ENCODE measurements at regions not wholly inside any gene's neighbourhood (a gene's known extent, or its start where the extent isn't known, plus 50 kb on each side); places are given as distances from the start of the nearest gene placed in this dataset.
"Not testable (repeated sequence)": the region's sequence is repeated elsewhere in the genome, so short reads cannot be mapped to it uniquely, and the experiment has no call there.

- intact Hi-C loops (cut with DNase I) = no loop called here
Measured at GRCh38 chr18:42296192-42296591, 341.2 kb downstream of the PIK3C3 start.

GRCh38 chr18:42296723-42297122 is 341.7 kb downstream of the PIK3C3 start:
- DNase-seq (ENCODE audit: low spot score) = no peak
- intact Hi-C loops (cut with DNase I) = no loop called here

More at GRCh38 chr18:42296192-42296591, 341.2 kb downstream of the PIK3C3 start:
- DNase-seq (ENCODE audit: low spot score) = no peak

- DNase-seq (ENCODE audit: low spot score) = peak; percentile 88
- intact Hi-C loops (cut with DNase I) = no loop called here
Measured at GRCh38 chr18:42298759-42299675, 344.0 kb downstream of the PIK3C3 start.

DNA sequence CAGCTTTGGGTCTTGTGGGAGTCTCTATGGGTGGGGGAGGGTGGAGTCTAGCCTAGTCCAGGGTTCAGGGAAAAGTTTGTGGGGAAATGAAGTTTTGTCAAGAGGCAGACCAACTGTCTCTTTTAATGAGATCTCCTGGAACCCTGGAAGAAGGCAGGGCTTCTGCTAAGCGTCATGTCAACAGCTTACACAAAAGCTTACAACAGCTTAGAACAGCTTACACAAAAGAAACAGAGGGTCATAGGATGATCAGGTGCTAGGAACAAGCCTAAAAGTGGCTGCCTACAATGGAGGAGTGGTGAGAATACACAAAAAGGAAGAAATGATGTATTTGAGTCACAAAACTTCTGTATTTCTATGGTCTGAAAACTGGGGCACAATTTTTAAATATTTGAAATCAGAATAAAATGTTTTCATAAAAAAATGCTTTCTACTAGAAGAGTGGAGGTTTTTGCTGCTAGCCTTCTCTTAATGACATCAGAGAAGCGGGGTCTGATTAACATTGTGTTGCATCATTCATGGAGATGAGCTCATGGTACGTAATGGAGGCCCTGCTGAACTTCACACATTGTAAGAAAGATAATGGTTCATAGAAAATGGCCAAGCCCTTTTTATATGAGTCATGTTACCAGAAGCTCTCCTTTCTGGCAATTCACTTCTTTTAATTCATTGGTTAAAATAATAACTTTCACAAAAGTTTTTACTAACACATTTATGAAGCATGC is 351.0 kb downstream of the PIK3C3 start:
- no peak for DNase-seq (ENCODE audit: low spot score)
- intact Hi-C loops (cut with DNase I) = no loop called here

GRCh38 chr18:42306594-42306980 is 351.6 kb downstream of the PIK3C3 start:
- DNase-seq (ENCODE audit: low spot score) = no peak
- intact Hi-C loops (cut with DNase I) = no loop called here

DNA sequence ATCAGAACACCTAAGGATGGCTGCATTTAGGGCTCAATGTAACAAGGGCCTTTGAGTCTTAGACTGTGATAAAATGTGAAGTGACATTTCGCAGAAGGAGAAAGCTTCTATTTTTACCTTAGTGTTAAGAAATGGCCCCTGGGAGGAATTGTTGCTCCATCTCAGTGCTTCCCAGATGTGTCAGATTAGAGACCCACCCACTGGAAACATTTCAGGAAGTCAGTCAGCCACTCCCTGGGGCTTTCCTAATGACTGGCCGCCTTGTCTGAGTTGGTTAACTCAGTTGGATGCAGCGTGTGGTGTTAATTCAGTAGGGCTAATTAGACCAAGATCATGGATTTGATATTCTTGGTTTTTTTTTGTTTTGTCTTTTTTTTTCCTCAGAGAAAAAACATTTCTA is 355.9 kb downstream of the PIK3C3 start:
- intact Hi-C loops (cut with DNase I) = no loop called here
- no peak for DNase-seq (ENCODE audit: low spot score)

DNA sequence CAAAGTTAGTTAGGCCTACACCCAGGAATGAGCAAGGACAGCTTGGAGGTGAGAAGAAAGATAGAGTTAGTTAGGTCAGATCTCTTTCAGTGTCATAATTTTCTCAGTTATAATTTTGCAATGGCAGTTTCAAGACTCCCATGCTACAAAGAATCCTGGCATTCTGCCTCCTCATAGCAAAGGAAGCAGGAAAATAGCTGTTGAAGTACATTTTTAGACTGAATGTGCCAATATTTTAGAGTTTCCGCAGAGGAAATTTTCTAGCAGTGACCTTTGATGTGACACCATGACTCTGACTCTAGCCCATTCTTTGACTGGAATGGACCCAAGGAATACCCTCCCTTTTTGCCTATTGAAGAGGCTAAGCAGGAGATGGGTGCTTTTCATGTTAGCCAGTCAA is 371.7 kb downstream of the PIK3C3 start:
- no peak for DNase-seq (ENCODE audit: low spot score)
- intact Hi-C loops (cut with DNase I) = no loop called here

GRCh38 chr18:42328931-42329330 is 373.9 kb downstream of the PIK3C3 start:
- intact Hi-C loops (cut with DNase I) = no loop called here
- DNase-seq (ENCODE audit: low spot score) = no peak

DNA sequence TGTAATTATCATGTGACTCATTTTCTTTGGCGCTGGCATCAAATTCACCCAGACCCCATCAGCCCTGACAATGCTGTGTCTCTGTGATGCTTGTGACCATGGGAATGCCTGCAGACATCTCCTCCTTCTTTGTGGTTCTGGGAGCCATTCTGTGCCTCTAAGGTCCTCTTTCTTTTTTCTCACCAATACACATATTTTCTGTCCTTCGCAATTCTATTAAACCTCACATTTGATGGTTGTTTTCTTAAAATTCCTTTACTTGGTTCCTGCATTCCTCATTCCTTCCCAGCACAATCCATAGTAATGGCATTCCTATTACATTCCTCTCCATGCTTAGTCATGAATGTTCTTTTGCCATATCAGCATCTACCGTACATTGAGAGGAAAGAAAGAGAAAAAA is 375.3 kb downstream of the PIK3C3 start:
- no peak for DNase-seq (ENCODE audit: low spot score)
- intact Hi-C loops (cut with DNase I) = no loop called here

DNA sequence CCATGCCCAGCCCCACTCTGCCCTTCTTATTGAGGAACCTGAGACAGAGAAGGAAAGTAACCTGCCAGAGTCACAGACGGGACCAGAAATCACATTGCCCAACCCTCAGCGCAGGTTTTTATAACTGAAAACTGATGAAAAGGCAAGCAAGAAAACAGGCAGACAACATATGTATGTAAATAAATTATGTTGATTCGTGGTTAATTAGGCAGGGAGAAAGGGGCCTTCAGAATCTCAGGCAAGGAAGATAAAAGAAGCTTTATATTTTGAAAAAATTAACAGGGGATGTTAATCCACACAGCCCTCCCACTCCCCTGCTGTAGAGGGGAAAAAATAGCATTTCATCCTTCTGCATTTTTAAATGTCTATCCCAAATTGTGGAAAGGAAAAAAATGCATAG is 378.5 kb downstream of the PIK3C3 start:
- no peak for DNase-seq (ENCODE audit: low spot score)
- intact Hi-C loops (cut with DNase I) = no loop called here

GRCh38 chr18:42334931-42335330 is 379.9 kb downstream of the PIK3C3 start:
- no peak for DNase-seq (ENCODE audit: low spot score)
- intact Hi-C loops (cut with DNase I) = no loop called here

DNA sequence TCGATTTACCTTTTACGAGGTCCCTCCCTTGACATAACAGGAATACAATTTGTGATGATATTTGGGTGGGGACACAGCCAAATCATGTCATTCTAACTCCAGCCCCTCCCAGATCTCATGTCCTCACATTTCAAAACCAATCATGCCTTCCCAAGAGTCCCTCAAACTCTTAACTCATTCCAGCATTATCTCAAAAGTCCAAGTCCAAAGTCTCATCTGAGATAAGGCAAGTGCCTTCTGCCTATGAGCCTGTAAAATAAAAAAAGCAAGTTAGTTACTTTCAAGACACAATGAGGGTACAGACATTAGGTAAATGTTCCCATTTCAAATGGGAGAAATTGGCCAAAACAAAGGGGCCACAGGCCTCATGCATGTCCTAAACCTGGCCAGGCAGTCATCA is 381.1 kb downstream of the PIK3C3 start:
- intact Hi-C loops (cut with DNase I) = no loop called here
- DNase-seq (ENCODE audit: low spot score) = no peak

DNA sequence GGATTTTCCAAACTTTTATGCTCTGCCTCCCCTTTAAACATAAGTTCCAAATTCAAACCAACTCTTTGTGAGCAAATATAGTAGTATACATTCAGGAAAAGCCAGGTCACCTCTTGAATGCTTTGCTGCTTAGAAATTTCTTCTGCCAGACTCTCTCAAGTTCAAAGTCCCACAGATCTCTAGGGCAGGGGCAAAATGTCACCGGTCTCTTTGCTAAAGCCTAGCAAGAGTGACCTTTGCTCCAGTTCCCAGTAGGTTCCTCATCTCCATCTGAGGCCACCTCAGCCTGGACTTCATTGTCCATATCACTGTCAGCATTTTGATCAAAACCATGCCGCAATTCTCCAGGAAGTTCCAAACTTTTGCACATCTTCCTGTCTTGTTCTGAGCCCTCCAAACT is 382.3 kb downstream of the PIK3C3 start:
- intact Hi-C loops (cut with DNase I); DNase-seq (ENCODE audit: low spot score): not testable (repeated sequence)

GRCh38 chr18:42338683-42339082 is 383.6 kb downstream of the PIK3C3 start:
- no peak for DNase-seq (ENCODE audit: low spot score)
- intact Hi-C loops (cut with DNase I) = no loop called here

DNA sequence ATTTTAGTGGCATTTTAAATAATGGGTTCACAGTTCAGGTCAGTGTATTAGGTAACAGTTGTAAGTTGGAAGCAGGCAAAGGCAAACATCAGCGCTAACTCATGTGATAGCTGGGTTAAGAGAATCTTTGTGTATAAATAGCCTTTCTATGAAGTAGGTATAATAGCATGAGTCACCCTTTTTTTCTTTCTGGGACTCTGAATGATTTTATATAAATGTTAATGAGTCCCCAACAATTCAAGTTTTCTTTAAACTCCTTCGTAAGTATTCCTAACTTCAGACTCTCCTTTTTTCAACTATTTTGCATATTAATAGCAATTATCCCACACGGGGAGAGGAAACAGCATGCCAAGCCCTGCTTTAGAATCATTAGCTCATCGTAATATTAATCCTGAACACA is 384.3 kb downstream of the PIK3C3 start:
- intact Hi-C loops (cut with DNase I) = no loop called here

GRCh38 chr18:42340423-42341009 is 385.5 kb downstream of the PIK3C3 start:
- intact Hi-C loops (cut with DNase I) = no loop called here
- no peak for DNase-seq (ENCODE audit: low spot score)

More for the DNA sequence above, 384.3 kb downstream of the PIK3C3 start:
- no peak for DNase-seq (ENCODE audit: low spot score)

DNA sequence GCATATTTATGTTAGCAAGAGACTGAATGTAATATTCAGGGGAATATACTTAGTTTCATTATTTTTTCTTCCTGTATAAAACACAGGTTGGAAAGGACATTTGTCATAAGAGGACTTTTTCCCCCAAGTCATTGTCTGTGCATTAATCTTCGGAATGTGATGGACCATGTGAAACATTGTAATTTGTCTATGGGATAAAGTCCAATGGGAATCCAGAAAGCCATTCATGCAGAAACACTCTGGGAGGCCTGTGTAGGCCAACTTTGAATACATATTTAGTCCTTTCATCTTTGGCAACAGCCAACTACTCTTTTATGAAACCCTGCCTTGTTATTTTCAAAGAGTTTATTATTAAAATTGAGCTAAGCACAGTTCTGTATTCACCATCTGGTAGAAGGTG is 386.4 kb downstream of the PIK3C3 start:
- intact Hi-C loops (cut with DNase I) = no loop called here
- DNase-seq (ENCODE audit: low spot score) = no peak

DNA sequence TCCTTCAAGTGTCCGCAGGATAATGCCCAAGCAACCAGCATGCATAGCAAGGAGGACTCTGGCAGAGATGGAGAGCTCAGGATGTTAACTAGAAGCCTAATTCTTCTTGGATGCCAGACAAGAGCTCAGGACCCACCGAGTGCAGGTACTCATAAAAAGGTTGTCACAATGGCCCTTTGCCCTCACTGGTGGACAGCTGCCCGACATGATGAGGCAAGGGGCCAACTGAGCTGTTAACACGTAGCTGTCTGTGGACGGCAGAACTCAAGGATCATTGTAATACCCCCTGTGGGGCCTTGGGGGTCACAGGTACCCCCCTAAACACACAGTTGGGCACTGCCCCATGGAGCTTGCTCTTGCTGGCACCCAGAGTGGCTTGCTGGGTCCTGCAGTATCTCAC is 393.7 kb downstream of the PIK3C3 start:
- intact Hi-C loops (cut with DNase I) = no loop called here
- DNase-seq (ENCODE audit: low spot score) = no peak

DNA sequence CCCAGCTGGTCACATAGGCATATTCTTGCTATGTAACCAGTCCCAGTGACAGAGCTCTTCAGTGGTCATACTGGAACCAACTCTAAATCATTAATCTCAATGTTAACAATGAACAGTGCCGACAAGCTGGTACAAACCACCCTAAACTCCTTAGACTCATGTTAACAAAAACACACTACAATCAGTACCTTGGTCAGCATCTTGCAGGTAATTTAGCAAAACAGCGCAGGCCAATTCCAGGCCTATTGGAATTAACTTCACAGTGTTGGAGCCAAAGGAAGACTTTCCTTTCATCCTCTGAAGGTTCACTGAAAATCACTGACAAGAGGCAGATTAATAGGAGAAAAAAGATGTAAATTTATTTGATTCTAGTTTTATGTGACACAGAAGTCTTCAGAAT is 396.4 kb downstream of the PIK3C3 start:
- DNase-seq (ENCODE audit: low spot score) = no peak
- intact Hi-C loops (cut with DNase I) = no loop called here

DNA sequence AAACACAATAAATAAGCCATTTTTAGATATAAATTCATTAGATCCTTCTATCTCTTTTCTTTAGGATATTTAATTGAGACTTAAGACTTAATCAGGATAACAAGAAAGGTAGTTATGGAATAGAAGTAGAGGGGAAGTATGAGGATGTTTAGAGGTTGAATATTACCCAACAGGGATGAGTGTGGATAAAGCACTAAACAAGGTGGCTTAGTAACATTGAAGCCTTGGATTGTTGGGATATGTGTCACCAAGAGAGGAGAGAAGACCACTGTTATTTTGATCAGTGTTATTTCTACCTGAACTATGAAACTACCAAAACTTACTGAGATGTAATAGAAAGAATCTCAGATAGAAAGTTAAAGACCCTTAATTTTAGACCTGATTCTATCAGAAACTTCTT is 405.7 kb downstream of the PIK3C3 start:
- DNase-seq (ENCODE audit: low spot score) = no peak
- intact Hi-C loops (cut with DNase I) = no loop called here

Measured in posterior vena cava (tissue), 2 donors.